ENCODE measurements at regions not wholly inside any gene's neighbourhood (a gene's known extent, or its start where the extent isn't known, plus 50 kb on each side); places are given as distances from the start of the nearest gene placed in this dataset.

- TF ChIP-seq CTCF (IDR thresholded peaks at IDR 0.05) (no peak), POLR2AphosphoS5 (IDR thresholded peaks at IDR 0.05; ENCODE audit: low read depth, low read length) (no peak), EP300 (IDR thresholded peaks at IDR 0.05; ENCODE audit: borderline replicate concordance in 1 of 2, low read depth in 1 of 2, low read length in 1 of 2) (no peak), NFIC (IDR thresholded peaks at IDR 0.05; ENCODE audit: borderline replicate concordance) (no peak), NRF1 (IDR thresholded peaks at IDR 0.05; ENCODE audit: low read depth, low read length) (no peak), ZBTB33 (IDR thresholded peaks at IDR 0.05; ENCODE audit: borderline replicate concordance, low read depth) (no peak), GABPA (IDR thresholded peaks at IDR 0.05; ENCODE audit: low read depth) (no peak), YY1 (IDR thresholded peaks at IDR 0.05; ENCODE audit: low read depth) (no peak), USF1 (IDR thresholded peaks at IDR 0.05; ENCODE audit: borderline replicate concordance, low read depth) (no peak), FOXM1 (IDR thresholded peaks at IDR 0.05; ENCODE audit: low read depth) (no peak), MAX (IDR thresholded peaks at IDR 0.05; ENCODE audit: low read depth) (no peak), PBX3 (IDR thresholded peaks at IDR 0.05) (no peak), MEF2A (IDR thresholded peaks at IDR 0.05; ENCODE audit: borderline replicate concordance, low read depth) (no peak)
Measured at GRCh38 chr7:139561-140243, 52.7 kb upstream of the FAM20C start.
